OCI-LY7 (cell line): ENCODE measurements at regions not wholly inside any gene's neighbourhood (a gene's known extent, or its start where the extent isn't known, plus 50 kb on each side); places are given as distances from the start of the nearest gene placed in this dataset.

ENCODE experiments used
- BruUV-seq: library from RNA; stranded (reverse); fragments of 400-500 nt; replicated peaks from 2 replicates; lab custom pipeline; 2021; lab: Mats Ljungman, UMichigan
- CTCF ChIA-PET: fragments of 300-600 bp; sonication (Branson Sonifier 250); formaldehyde crosslinking; loops from one replicate; lab custom pipeline; 2022; ENCODE audit warnings: antibody characterized with exemption; ENCODE audit not compliant: unreplicated experiment; lab: Charles Lee
- POLR2A ChIA-PET: fragments of 300-600 bp; sonication (Branson Sonifier 250); formaldehyde crosslinking; loops from one replicate; lab custom pipeline; 2022; ENCODE audit warnings: antibody characterized with exemption; lab: Charles Lee
- DNase-seq: peaks from one replicate; pipeline ENCODE4 v3.0.0-alpha.2; 2015; ENCODE audit warnings: low spot score
- H2AFZ ChIP-seq: fragments of 200-600 bp; sonication (generic), shearing (Covaris generic); 2 replicates; pipeline ENCODE4 v1.6.1; 2014; ENCODE audit warnings: mild to moderate bottlenecking, antibody characterized with exemption, low read length, moderate library complexity
- H3K27ac ChIP-seq: fragments of 200-600 bp; sonication (generic); 2 replicates; pipeline ENCODE4 v1.5.1; 2014; ENCODE audit warnings: mixed run types, low read depth, mild to moderate bottlenecking, moderate library complexity, low read length, inconsistent platforms; ENCODE audit not compliant: poor library complexity, severe bottlenecking
- H3K36me3 ChIP-seq: fragments of 200-600 bp; sonication (generic); 2 replicates; pipeline ENCODE4 v1.6.1; 2014; ENCODE audit warnings: mild to moderate bottlenecking, antibody characterized with exemption, low read length, moderate library complexity, mixed read lengths; ENCODE audit not compliant: insufficient read depth
- H3K4me1 ChIP-seq: fragments of 200-600 bp; sonication (generic); 2 replicates; pipeline ENCODE4 v1.5.1; 2014; ENCODE audit warnings: mild to moderate bottlenecking, low read length; ENCODE audit not compliant: insufficient read depth, poor library complexity, severe bottlenecking
- H3K4me2 ChIP-seq: fragments of 200-600 bp; sonication (generic); 2 replicates; pipeline ENCODE4 v1.6.1; 2014; ENCODE audit warnings: mild to moderate bottlenecking, low read length
- H3K4me3 ChIP-seq: fragments of 200-600 bp; sonication (generic); 2 replicates; pipeline ENCODE4 v1.5.1; 2014; ENCODE audit warnings: mild to moderate bottlenecking, low read depth, low read length; ENCODE audit not compliant: poor library complexity, severe bottlenecking
- H3K79me2 ChIP-seq: fragments of 200-600 bp; sonication (generic); 2 replicates; pipeline ENCODE4 v1.6.1; 2016; ENCODE audit warnings: low read depth, mild to moderate bottlenecking, low read length, moderate library complexity, mixed read lengths; ENCODE audit not compliant: insufficient read depth
- H3K9me2 ChIP-seq: fragments of 200-600 bp; sonication (generic); 2 replicates; pipeline ENCODE4 v1.6.1; 2016; ENCODE audit warnings: mild to moderate bottlenecking, low read length, mixed read lengths; ENCODE audit not compliant: insufficient read depth
- H3K9me3 ChIP-seq: fragments of 200-600 bp; sonication (generic); 2 replicates; pipeline ENCODE4 v1.6.1; 2014; ENCODE audit warnings: mild to moderate bottlenecking, mixed run types, low read length, mixed read lengths
- H4K20me1 ChIP-seq: fragments of 200-600 bp; sonication (generic); 2 replicates; pipeline ENCODE4 v1.6.1; 2014; ENCODE audit warnings: mild to moderate bottlenecking, antibody characterized with exemption, low read length, moderate library complexity, mixed read lengths; ENCODE audit not compliant: insufficient read depth
- CTCF ChIP-seq: fragments of 200-600 bp; sonication (generic); conservative IDR thresholded peaks from 2 replicates; pipeline ENCODE4 v1.5.1; 2014; ENCODE audit warnings: mild to moderate bottlenecking, antibody characterized with exemption, low read length, moderate library complexity, mixed read lengths
- EZH2phosphoT487 ChIP-seq: fragments of 200-600 bp; sonication (generic); IDR thresholded peaks from 2 replicates; pipeline ENCODE4 v1.6.1; 2018; ENCODE audit warnings: low read depth, borderline replicate concordance, mild to moderate bottlenecking, mixed run types, antibody characterized with exemption, low read length, moderate library complexity, mixed read lengths
- intact Hi-C: fragments of 100-400 bp; cut with micrococcal nuclease; formaldehyde crosslinking; loops from one replicate; pipeline ENCODE4 v1.10.0; 2022; ENCODE audit not compliant: unreplicated experiment

- Histone ChIP-seq H3K4me2 (no peak overlapping the region), H3K79me2 (no peaks in the 10 kb centered on the region), H3K36me3 (no peaks in the 10 kb centered on the region), H3K4me1 (no peaks in the 10 kb centered on the region), H3K4me3 (no peak overlapping the region), H3K9me3 (no peaks in the 10 kb centered on the region), H4K20me1 (no peaks in the 10 kb centered on the region), H3K9me2 (no peaks in the 10 kb centered on the region), H3K27ac (no peak overlapping the region), H2AFZ (no peak overlapping the region)
- no TSS peak for BruUV-seq
- no peak for DNase-seq
- ChIA-PET POLR2A (interaction anchor here (0.7 kb wide), 1 partner anchor 79 kb away, joined by 3 read pairs; no protein-coding TSS in a partner anchor), CTCF (no interaction called here)
- intact Hi-C loops: no loop called here
- no peak for TF ChIP-seq EZH2phosphoT487
- no peak for TF ChIP-seq CTCF
Measured at GRCh38 chr3:3258281-3258680, 78.8 kb upstream of the CRBN start.

GRCh38 chr3:3241596-3241995 lies 62.1 kb upstream of the CRBN start:
- Histone ChIP-seq H3K4me2 (no peak overlapping the region), H3K4me3 (no peak overlapping the region), H3K36me3 (no peaks in the 10 kb centered on the region), H3K79me2 (no peaks in the 10 kb centered on the region), H3K27ac (no peak overlapping the region), H4K20me1 (no peaks in the 10 kb centered on the region), H3K9me3 (no peaks in the 10 kb centered on the region), H3K4me1 (no peaks in the 10 kb centered on the region), H3K9me2 (no peaks in the 10 kb centered on the region), H2AFZ (no peak overlapping the region)
- TF ChIP-seq EZH2phosphoT487 (no peak), CTCF (no peak)
- CTCF ChIA-PET: no interaction called here
- intact Hi-C loops: no loop called here
- no peak for DNase-seq
- POLR2A ChIA-PET: interaction anchor here (0.6 to 1.5 kb wide), 3 partner anchors 24 to 313 kb away, joined by 3 read pairs; no protein-coding TSS in a partner anchor
- no TSS peak for BruUV-seq

GRCh38 chr3:3240986-3241385 lies 61.5 kb upstream of the CRBN start:
- Histone ChIP-seq H3K4me2 (no peak overlapping the region), H2AFZ (no peak overlapping the region), H3K36me3 (no peaks in the 10 kb centered on the region), H4K20me1 (no peaks in the 10 kb centered on the region), H3K4me1 (no peaks in the 10 kb centered on the region), H3K9me3 (no peaks in the 10 kb centered on the region), H3K4me3 (no peak overlapping the region), H3K79me2 (no peaks in the 10 kb centered on the region), H3K9me2 (no peaks in the 10 kb centered on the region), H3K27ac (no peak overlapping the region)
- no peak for TF ChIP-seq CTCF
- no peak for TF ChIP-seq EZH2phosphoT487
- ChIA-PET POLR2A (interaction anchor here (0.6 to 1.5 kb wide), 4 partner anchors 24 to 526 kb away, joined by 3 read pairs; no protein-coding TSS in a partner anchor), CTCF (no interaction called here)
- no TSS peak for BruUV-seq
- no peak for DNase-seq
- intact Hi-C loops: no loop called here
